HEK293 (cell line): ENCODE measurements at regions not wholly inside any gene's neighbourhood (a gene's known extent, or its start where the extent isn't known, plus 50 kb on each side); places are given as distances from the start of the nearest gene placed in this dataset.

Experiments
- GFI1B ChIP-seq: fragments of 450-650 bp; formaldehyde crosslinking; IDR thresholded peaks from 2 replicates; pipeline ENCODE4 v1.5.1; 2016; ENCODE audit warnings: missing biosample characterization, missing genetic modification characterization
- HOXC10 ChIP-seq: sonication (generic); formaldehyde crosslinking; IDR thresholded peaks from 2 replicates; pipeline ENCODE4 v1.8.1; 2023; ENCODE audit warnings: mild to moderate bottlenecking, missing genetic modification reagents
- HOXD13 ChIP-seq: sonication (generic); formaldehyde crosslinking; IDR thresholded peaks from 2 replicates; pipeline ENCODE4 v1.8.0; 2022; ENCODE audit warnings: missing genetic modification reagents, borderline replicate concordance
- KLF10 ChIP-seq: fragments of 450-650 bp; IDR thresholded peaks from 2 replicates; pipeline ENCODE4 v1.5.1; 2018; ENCODE audit warnings: missing biosample characterization, mild to moderate bottlenecking, missing genetic modification characterization
- OSR2 ChIP-seq: fragments of 450-650 bp; formaldehyde crosslinking; IDR thresholded peaks from 2 replicates; pipeline ENCODE4 v1.5.1; 2016; ENCODE audit warnings: missing biosample characterization, missing genetic modification characterization
- ZBTB11 ChIP-seq: fragments of 450-650 bp; formaldehyde crosslinking; conservative IDR thresholded peaks from 2 replicates; pipeline ENCODE4 v1.5.1; 2016; ENCODE audit warnings: low read depth, missing biosample characterization, missing genetic modification characterization
- ZBTB17 ChIP-seq: fragments of 450-650 bp; formaldehyde crosslinking; IDR thresholded peaks from 2 replicates; pipeline ENCODE4 v1.5.1; 2016; ENCODE audit warnings: missing biosample characterization, missing genetic modification characterization
- ZBTB21 ChIP-seq: fragments of 450-650 bp; formaldehyde crosslinking; IDR thresholded peaks from 2 replicates; pipeline ENCODE4 v1.5.1; 2017; ENCODE audit warnings: missing biosample characterization, missing genetic modification characterization
- ZBTB26 ChIP-seq: fragments of 450-650 bp; formaldehyde crosslinking; optimal IDR thresholded peaks from 2 replicates; pipeline ENCODE3; 2016; ENCODE audit warnings: missing biosample characterization, mild to moderate bottlenecking, missing genetic modification characterization
- ZBTB48 ChIP-seq: fragments of 450-650 bp; formaldehyde crosslinking; IDR thresholded peaks from 2 replicates; pipeline ENCODE4 v1.5.1; 2016; ENCODE audit warnings: missing biosample characterization, missing genetic modification characterization
- ZFP69B ChIP-seq: fragments of 450-650 bp; formaldehyde crosslinking; IDR thresholded peaks from 2 replicates; pipeline ENCODE4 v1.5.1; 2016; ENCODE audit warnings: missing biosample characterization, missing genetic modification characterization
- ZNF132 ChIP-seq: fragments of 450-650 bp; formaldehyde crosslinking; IDR thresholded peaks from 2 replicates; pipeline ENCODE4 v1.5.1; 2017; ENCODE audit warnings: missing biosample characterization, missing genetic modification characterization, borderline replicate concordance
- ZNF133 ChIP-seq: fragments of 450-650 bp; formaldehyde crosslinking; IDR thresholded peaks from 2 replicates; pipeline ENCODE4 v1.5.1; 2016; ENCODE audit warnings: missing biosample characterization, missing genetic modification characterization
- ZNF140 ChIP-seq: fragments of 450-650 bp; formaldehyde crosslinking; IDR thresholded peaks from 2 replicates; pipeline ENCODE4 v1.5.1; 2016; ENCODE audit warnings: missing biosample characterization, missing genetic modification characterization
- ZNF155 ChIP-seq: fragments of 450-650 bp; formaldehyde crosslinking; IDR thresholded peaks from 2 replicates; pipeline ENCODE4 v1.5.1; 2016; ENCODE audit warnings: missing biosample characterization, missing genetic modification characterization
- ZNF157 ChIP-seq: fragments of 450-650 bp; formaldehyde crosslinking; IDR thresholded peaks from 2 replicates; pipeline ENCODE4 v1.5.1; 2016; ENCODE audit warnings: missing biosample characterization, missing genetic modification characterization
- ZNF184 ChIP-seq: fragments of 450-650 bp; IDR thresholded peaks from 2 replicates; pipeline ENCODE4 v1.5.1; 2018; ENCODE audit warnings: missing biosample characterization, mild to moderate bottlenecking, missing genetic modification characterization
- ZNF221 ChIP-seq: fragments of 450-650 bp; formaldehyde crosslinking; IDR thresholded peaks from 2 replicates; pipeline ENCODE4 v1.5.1; 2017; ENCODE audit warnings: missing biosample characterization, missing genetic modification characterization, borderline replicate concordance
- ZNF292 ChIP-seq: fragments of 450-650 bp; formaldehyde crosslinking; IDR thresholded peaks from 2 replicates; pipeline ENCODE4 v1.5.1; 2016; ENCODE audit warnings: low read depth, missing biosample characterization, missing genetic modification characterization, borderline replicate concordance
- ZNF324 ChIP-seq: fragments of 450-650 bp; formaldehyde crosslinking; IDR thresholded peaks from 2 replicates; pipeline ENCODE4 v1.5.1; 2016; ENCODE audit warnings: missing biosample characterization, missing genetic modification characterization
- ZNF404 ChIP-seq: fragments of 450-650 bp; formaldehyde crosslinking; IDR thresholded peaks from 2 replicates; pipeline ENCODE4 v1.5.1; 2017; ENCODE audit warnings: missing biosample characterization, missing genetic modification characterization
- ZNF426 ChIP-seq: fragments of 450-650 bp; formaldehyde crosslinking; IDR thresholded peaks from 2 replicates; pipeline ENCODE4 v1.5.1; 2017; ENCODE audit warnings: missing biosample characterization, missing genetic modification characterization, mild to moderate bottlenecking, inconsistent platforms, moderate library complexity
- ZNF449 ChIP-seq: fragments of 450-650 bp; formaldehyde crosslinking; IDR thresholded peaks from 2 replicates; pipeline ENCODE4 v1.5.1; 2017; ENCODE audit warnings: missing biosample characterization, mild to moderate bottlenecking, missing genetic modification characterization, moderate library complexity
- ZNF48 ChIP-seq: fragments of 450-650 bp; formaldehyde crosslinking; IDR thresholded peaks from 2 replicates; pipeline ENCODE4 v1.5.1; 2016; ENCODE audit warnings: missing biosample characterization, missing genetic modification characterization
- ZNF518A ChIP-seq: fragments of 450-650 bp; formaldehyde crosslinking; conservative IDR thresholded peaks from 2 replicates; pipeline ENCODE4 v1.5.1; 2016; ENCODE audit warnings: low read depth, missing biosample characterization, missing genetic modification characterization
- ZNF571 ChIP-seq: fragments of 450-650 bp; formaldehyde crosslinking; IDR thresholded peaks from 2 replicates; pipeline ENCODE4 v1.5.0; 2017; ENCODE audit warnings: missing biosample characterization, missing genetic modification characterization
- ZNF610 ChIP-seq: fragments of 450-650 bp; formaldehyde crosslinking; IDR thresholded peaks from 2 replicates; pipeline ENCODE4 v1.5.1; 2016; ENCODE audit warnings: missing biosample characterization, missing genetic modification characterization, borderline replicate concordance
- ZNF677 ChIP-seq: fragments of 450-650 bp; IDR thresholded peaks from 2 replicates; pipeline ENCODE4 v1.5.0; 2018; ENCODE audit warnings: missing biosample characterization, mild to moderate bottlenecking, missing genetic modification characterization, moderate library complexity
- ZSCAN5A ChIP-seq: fragments of 450-650 bp; formaldehyde crosslinking; IDR thresholded peaks from 2 replicates; pipeline ENCODE4 v1.5.1; 2016; ENCODE audit warnings: missing biosample characterization, missing genetic modification characterization

- TF ChIP-seq ZNF140 (tag by site-specific recombination) (no peak), OSR2 (tag by site-specific recombination) (peak; percentile 91), ZNF449 (tag by site-specific recombination) (peak; percentile 31; the same call in 1 of the 2 replicates), HOXC10 (no peak), HOXD13 (no peak), ZSCAN5A (tag by site-specific recombination) (no peak), ZNF571 (tag by site-specific recombination) (no peak), GFI1B (tag by site-specific recombination) (peak; percentile 51; the same call in 1 of the 2 replicates), ZBTB21 (no peak), ZNF184 (tag by site-specific recombination) (no peak), ZFP69B (peak; percentile 59; the same call in 1 of the 2 replicates), ZNF426 (no peak), KLF10 (peak; percentile 53; the same call in 1 of the 2 replicates), ZNF324 (tag by site-specific recombination) (0 out of 2 replicates have a peak, but pooled peaks have one; percentile 52), ZNF133 (tag by site-specific recombination) (no peak), ZNF132 (tag by site-specific recombination) (no peak), ZNF677 (tag by site-specific recombination) (no peak), ZNF292 (tag by site-specific recombination) (no peak), ZNF404 (tag by site-specific recombination) (no peak), ZNF48 (tag by site-specific recombination) (no peak), ZNF221 (tag by site-specific recombination) (no peak), ZBTB17 (peak; percentile 79), ZNF155 (tag by site-specific recombination) (no peak), ZNF518A (tag by site-specific recombination) (peak; percentile 30; the same call in 1 of the 2 replicates), ZBTB48 (no peak), ZBTB26 (tag by site-specific recombination) (no peak), ZBTB11 (no peak), ZNF610 (tag by site-specific recombination) (no peak), ZNF157 (tag by site-specific recombination) (no peak)
These were observed 59.8 kb upstream of the BOC start (continued) for GRCh38 chr3:113151461-113152031.
